ENCODE measurements at regions not wholly inside any gene's neighbourhood (a gene's known extent, or its start where the extent isn't known, plus 50 kb on each side); places are given as distances from the start of the nearest gene placed in this dataset.
"Not testable (repeated sequence)": the region's sequence is repeated elsewhere in the genome, so short reads cannot be mapped to it uniquely, and the experiment has no call there.

DNA sequence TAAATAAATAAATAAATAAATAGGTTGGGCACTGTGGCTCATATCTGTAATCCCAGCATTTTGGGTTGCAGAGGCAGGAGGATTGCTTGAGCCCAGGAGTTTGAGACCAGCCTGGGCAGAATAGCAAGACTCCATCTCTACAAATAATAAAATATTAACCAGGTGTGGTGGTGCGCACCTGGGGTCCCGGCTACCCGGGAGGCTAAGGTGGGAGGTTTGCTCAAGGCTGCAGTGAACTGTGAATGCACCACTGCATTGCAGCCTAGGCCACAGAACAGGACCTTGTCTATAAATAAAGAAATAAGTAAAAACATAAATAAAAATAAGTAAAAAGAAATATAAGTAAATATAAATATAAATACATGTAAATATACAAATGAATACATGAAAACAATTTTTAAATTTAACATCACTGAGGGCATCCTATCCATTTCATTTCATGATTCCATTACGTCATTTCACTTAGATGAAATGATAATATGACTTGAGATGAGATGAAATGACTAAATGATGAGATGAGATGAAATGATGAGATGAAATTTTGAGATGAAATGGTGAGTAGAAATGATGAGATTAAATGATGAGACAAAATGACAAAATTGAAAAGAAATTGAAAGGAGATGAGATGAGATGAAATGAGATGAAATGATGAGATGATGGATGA, 233.4 kb downstream of the GOLGA6L6 start:
- TF ChIP-seq MAFK (IDR thresholded peaks at IDR 0.05; ENCODE audit: low read depth, low read length); POLR2AphosphoS5 (IDR thresholded peaks at IDR 0.05; ENCODE audit: low read depth, low read length); POLR2A (IDR thresholded peaks at IDR 0.05; ENCODE audit: control extremely low read depth in 1 of 2, low read depth in 2 of 2, low read length in 2 of 2); CREB1 (IDR thresholded peaks at IDR 0.05); KDM4A (IDR thresholded peaks at IDR 0.05; ENCODE audit: low read depth, low read length, severe bottlenecking); SUZ12 (IDR thresholded peaks at IDR 0.05; ENCODE audit: low read length); CBX8 (IDR thresholded peaks at IDR 0.05; ENCODE audit: borderline replicate concordance, low read depth, low read length); BRCA1 (IDR thresholded peaks at IDR 0.05; ENCODE audit: low read depth, low read length): not testable (repeated sequence)
- TF ChIP-seq, protein P1, sequence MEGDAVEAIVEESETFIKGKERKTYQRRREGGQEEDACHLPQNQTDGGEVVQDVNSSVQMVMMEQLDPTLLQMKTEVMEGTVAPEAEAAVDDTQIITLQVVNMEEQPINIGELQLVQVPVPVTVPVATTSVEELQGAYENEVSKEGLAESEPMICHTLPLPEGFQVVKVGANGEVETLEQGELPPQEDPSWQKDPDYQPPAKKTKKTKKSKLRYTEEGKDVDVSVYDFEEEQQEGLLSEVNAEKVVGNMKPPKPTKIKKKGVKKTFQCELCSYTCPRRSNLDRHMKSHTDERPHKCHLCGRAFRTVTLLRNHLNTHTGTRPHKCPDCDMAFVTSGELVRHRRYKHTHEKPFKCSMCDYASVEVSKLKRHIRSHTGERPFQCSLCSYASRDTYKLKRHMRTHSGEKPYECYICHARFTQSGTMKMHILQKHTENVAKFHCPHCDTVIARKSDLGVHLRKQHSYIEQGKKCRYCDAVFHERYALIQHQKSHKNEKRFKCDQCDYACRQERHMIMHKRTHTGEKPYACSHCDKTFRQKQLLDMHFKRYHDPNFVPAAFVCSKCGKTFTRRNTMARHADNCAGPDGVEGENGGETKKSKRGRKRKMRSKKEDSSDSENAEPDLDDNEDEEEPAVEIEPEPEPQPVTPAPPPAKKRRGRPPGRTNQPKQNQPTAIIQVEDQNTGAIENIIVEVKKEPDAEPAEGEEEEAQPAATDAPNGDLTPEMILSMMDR (IDR thresholded peaks at IDR 0.05; ENCODE audit: control extremely low read depth in 1 of 3, insufficient read depth in 1 of 3, low read depth in 1 of 3, low read length in 3 of 3): not testable (repeated sequence)
- TF ChIP-seq, protein P2, sequence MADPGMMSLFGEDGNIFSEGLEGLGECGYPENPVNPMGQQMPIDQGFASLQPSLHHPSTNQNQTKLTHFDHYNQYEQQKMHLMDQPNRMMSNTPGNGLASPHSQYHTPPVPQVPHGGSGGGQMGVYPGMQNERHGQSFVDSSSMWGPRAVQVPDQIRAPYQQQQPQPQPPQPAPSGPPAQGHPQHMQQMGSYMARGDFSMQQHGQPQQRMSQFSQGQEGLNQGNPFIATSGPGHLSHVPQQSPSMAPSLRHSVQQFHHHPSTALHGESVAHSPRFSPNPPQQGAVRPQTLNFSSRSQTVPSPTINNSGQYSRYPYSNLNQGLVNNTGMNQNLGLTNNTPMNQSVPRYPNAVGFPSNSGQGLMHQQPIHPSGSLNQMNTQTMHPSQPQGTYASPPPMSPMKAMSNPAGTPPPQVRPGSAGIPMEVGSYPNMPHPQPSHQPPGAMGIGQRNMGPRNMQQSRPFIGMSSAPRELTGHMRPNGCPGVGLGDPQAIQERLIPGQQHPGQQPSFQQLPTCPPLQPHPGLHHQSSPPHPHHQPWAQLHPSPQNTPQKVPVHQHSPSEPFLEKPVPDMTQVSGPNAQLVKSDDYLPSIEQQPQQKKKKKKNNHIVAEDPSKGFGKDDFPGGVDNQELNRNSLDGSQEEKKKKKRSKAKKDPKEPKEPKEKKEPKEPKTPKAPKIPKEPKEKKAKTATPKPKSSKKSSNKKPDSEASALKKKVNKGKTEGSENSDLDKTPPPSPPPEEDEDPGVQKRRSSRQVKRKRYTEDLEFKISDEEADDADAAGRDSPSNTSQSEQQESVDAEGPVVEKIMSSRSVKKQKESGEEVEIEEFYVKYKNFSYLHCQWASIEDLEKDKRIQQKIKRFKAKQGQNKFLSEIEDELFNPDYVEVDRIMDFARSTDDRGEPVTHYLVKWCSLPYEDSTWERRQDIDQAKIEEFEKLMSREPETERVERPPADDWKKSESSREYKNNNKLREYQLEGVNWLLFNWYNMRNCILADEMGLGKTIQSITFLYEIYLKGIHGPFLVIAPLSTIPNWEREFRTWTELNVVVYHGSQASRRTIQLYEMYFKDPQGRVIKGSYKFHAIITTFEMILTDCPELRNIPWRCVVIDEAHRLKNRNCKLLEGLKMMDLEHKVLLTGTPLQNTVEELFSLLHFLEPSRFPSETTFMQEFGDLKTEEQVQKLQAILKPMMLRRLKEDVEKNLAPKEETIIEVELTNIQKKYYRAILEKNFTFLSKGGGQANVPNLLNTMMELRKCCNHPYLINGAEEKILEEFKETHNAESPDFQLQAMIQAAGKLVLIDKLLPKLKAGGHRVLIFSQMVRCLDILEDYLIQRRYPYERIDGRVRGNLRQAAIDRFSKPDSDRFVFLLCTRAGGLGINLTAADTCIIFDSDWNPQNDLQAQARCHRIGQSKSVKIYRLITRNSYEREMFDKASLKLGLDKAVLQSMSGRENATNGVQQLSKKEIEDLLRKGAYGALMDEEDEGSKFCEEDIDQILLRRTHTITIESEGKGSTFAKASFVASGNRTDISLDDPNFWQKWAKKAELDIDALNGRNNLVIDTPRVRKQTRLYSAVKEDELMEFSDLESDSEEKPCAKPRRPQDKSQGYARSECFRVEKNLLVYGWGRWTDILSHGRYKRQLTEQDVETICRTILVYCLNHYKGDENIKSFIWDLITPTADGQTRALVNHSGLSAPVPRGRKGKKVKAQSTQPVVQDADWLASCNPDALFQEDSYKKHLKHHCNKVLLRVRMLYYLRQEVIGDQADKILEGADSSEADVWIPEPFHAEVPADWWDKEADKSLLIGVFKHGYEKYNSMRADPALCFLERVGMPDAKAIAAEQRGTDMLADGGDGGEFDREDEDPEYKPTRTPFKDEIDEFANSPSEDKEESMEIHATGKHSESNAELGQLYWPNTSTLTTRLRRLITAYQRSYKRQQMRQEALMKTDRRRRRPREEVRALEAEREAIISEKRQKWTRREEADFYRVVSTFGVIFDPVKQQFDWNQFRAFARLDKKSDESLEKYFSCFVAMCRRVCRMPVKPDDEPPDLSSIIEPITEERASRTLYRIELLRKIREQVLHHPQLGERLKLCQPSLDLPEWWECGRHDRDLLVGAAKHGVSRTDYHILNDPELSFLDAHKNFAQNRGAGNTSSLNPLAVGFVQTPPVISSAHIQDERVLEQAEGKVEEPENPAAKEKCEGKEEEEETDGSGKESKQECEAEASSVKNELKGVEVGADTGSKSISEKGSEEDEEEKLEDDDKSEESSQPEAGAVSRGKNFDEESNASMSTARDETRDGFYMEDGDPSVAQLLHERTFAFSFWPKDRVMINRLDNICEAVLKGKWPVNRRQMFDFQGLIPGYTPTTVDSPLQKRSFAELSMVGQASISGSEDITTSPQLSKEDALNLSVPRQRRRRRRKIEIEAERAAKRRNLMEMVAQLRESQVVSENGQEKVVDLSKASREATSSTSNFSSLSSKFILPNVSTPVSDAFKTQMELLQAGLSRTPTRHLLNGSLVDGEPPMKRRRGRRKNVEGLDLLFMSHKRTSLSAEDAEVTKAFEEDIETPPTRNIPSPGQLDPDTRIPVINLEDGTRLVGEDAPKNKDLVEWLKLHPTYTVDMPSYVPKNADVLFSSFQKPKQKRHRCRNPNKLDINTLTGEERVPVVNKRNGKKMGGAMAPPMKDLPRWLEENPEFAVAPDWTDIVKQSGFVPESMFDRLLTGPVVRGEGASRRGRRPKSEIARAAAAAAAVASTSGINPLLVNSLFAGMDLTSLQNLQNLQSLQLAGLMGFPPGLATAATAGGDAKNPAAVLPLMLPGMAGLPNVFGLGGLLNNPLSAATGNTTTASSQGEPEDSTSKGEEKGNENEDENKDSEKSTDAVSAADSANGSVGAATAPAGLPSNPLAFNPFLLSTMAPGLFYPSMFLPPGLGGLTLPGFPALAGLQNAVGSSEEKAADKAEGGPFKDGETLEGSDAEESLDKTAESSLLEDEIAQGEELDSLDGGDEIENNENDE (IDR thresholded peaks at IDR 0.05; ENCODE audit: insufficient replicate concordance, low read length): not testable (repeated sequence)
